ENCODE measurements at regions not wholly inside any gene's neighbourhood (a gene's known extent, or its start where the extent isn't known, plus 50 kb on each side); places are given as distances from the start of the nearest gene placed in this dataset.

- no peak for TF ChIP-seq EZH2 (IDR thresholded peaks at IDR 0.05; ENCODE audit: borderline replicate concordance, low read depth, low read length, poor library complexity, severe bottlenecking)
- TF ChIP-seq, protein P1, sequence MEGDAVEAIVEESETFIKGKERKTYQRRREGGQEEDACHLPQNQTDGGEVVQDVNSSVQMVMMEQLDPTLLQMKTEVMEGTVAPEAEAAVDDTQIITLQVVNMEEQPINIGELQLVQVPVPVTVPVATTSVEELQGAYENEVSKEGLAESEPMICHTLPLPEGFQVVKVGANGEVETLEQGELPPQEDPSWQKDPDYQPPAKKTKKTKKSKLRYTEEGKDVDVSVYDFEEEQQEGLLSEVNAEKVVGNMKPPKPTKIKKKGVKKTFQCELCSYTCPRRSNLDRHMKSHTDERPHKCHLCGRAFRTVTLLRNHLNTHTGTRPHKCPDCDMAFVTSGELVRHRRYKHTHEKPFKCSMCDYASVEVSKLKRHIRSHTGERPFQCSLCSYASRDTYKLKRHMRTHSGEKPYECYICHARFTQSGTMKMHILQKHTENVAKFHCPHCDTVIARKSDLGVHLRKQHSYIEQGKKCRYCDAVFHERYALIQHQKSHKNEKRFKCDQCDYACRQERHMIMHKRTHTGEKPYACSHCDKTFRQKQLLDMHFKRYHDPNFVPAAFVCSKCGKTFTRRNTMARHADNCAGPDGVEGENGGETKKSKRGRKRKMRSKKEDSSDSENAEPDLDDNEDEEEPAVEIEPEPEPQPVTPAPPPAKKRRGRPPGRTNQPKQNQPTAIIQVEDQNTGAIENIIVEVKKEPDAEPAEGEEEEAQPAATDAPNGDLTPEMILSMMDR (conservative IDR thresholded peaks at IDR 0.05; ENCODE audit: low read depth, low read length): no peak
Observed at GRCh38 chr5:72644296-72644695, 137.1 kb upstream of the ZNF366 start.
